K562 (cell line): ENCODE measurements at regions not wholly inside any gene's neighbourhood (a gene's known extent, or its start where the extent isn't known, plus 50 kb on each side); places are given as distances from the start of the nearest gene placed in this dataset.

Experiments used
- ATAC-seq: fragments of 200-7000 bp; cut with Tn5 transposase; 3 replicates; pipeline ENCODE4 v1.9.1; 2020; ENCODE audit warnings: moderate library complexity
- BruUV-seq: library from RNA; stranded (reverse); fragments of 400-500 nt; replicated peaks from 2 replicates; lab custom pipeline; 2021; lab: Mats Ljungman, UMichigan
- CTCF ChIA-PET: fragments of 300-600 bp; formaldehyde crosslinking; extraction: SDS; loops from one replicate; lab custom pipeline; 2021; ENCODE audit warnings: low intra/inter-chr PET ratio; lab: Yijun Ruan, JAX
- POLR2A ChIA-PET: fragments of 300-600, 350-650 bp; sonication (Branson Sonifier 250); formaldehyde crosslinking; extraction: SDS; loops from one replicate; lab custom pipeline; 2021; ENCODE audit warnings: antibody characterized with exemption, inconsistent platforms; lab: Yijun Ruan, JAX
- DNase-seq, 4 experiments: peaks; one replicate each; pipeline versions ENCODE4 v3.0.0 to v3.0.0-alpha.2; 2011 to 2018; ENCODE audit warnings: low spot score in 3 of 4, mixed read lengths in 3 of 4; ENCODE audit errors: extremely low read depth in 1 of 4
- FAIRE-seq: peaks from 2 replicates; lab custom pipeline; 2011; peaks lifted over from hg19 to GRCh38; lab: Jason Lieb, UNC
- H2AFZ ChIP-seq: 2 replicates; pipeline ENCODE4 v1.6.0; 2011; ENCODE audit warnings: low read depth, low read length, control low read depth, inconsistent platforms
- H3K27ac ChIP-seq: fragments of 200-600 bp; 3 replicates; pipeline ENCODE4 v1.8.0; 2011; ENCODE audit warnings: low read depth, mild to moderate bottlenecking, control low read depth, inconsistent platforms, low read length, moderate library complexity, mixed read lengths; ENCODE audit errors: extremely low read depth
- H3K27me3 ChIP-seq, 2 experiments: fragments of 300-600 bp in 1 of 2; 2 replicates in 1 of 2; 3 replicates in 1 of 2; pipeline versions ENCODE4 v1.6.0 to v1.8.0; 2011; ENCODE audit warnings: inconsistent platforms in 2 of 2, low read length in 2 of 2, mild to moderate bottlenecking in 1 of 2, mixed read lengths in 1 of 2, moderate library complexity in 1 of 2; ENCODE audit not compliant: control insufficient read depth in 2 of 2, insufficient read depth in 2 of 2
- H3K36me3 ChIP-seq: fragments of 300-600 bp; 3 replicates; pipeline ENCODE4 v1.8.0; 2011; ENCODE audit warnings: mild to moderate bottlenecking, low read length, inconsistent platforms; ENCODE audit not compliant: control insufficient read depth, insufficient read depth
- H3K4me1 ChIP-seq, 2 experiments: fragments of 200-600 bp in 1 of 2; replicated peaks in 1 of 2; 2 replicates in 1 of 2; 3 replicates in 1 of 2; pipeline versions ENCODE4 v1.5.1 to v1.8.0; 2011; ENCODE audit warnings: inconsistent platforms in 2 of 2, low read length in 2 of 2, mild to moderate bottlenecking in 1 of 2, mixed read lengths in 1 of 2, moderate library complexity in 1 of 2; ENCODE audit not compliant: control insufficient read depth in 2 of 2, insufficient read depth in 2 of 2
- H3K4me2 ChIP-seq: 2 replicates; pipeline ENCODE4 v1.6.1; 2011; ENCODE audit warnings: low read length, control low read depth, inconsistent platforms, mixed read lengths; ENCODE audit not compliant: insufficient read depth
- H3K4me3 ChIP-seq: fragments of 200-600 bp; sonication (generic), shearing (Covaris generic); 2 replicates; pipeline ENCODE4 v1.5.1; 2016; ENCODE audit warnings: control low read depth, inconsistent platforms
- H3K79me2 ChIP-seq: fragments of 200-600 bp; 3 replicates; pipeline ENCODE4 v1.8.0; 2011; ENCODE audit warnings: low read length, inconsistent platforms; ENCODE audit not compliant: control insufficient read depth, insufficient read depth
- H3K9ac ChIP-seq, 2 experiments: 2 replicates each; pipeline versions ENCODE4 v1.6.0 to v1.6.1; 2011; ENCODE audit warnings: low read depth in 2 of 2, low read length in 2 of 2, control low read depth in 1 of 2, inconsistent platforms in 1 of 2, mild to moderate bottlenecking in 1 of 2, mixed read lengths in 1 of 2; ENCODE audit not compliant: insufficient read depth in 1 of 2
- H3K9me1 ChIP-seq: one replicate; pipeline ENCODE4 v1.6.0; 2011; ENCODE audit warnings: inconsistent platforms, mild to moderate bottlenecking, low read length, moderate library complexity; ENCODE audit not compliant: control insufficient read depth, insufficient read depth
- H3K9me3 ChIP-seq: replicated peaks from 2 replicates; pipeline ENCODE4 v1.5.1; 2011; ENCODE audit warnings: low read depth, low read length, inconsistent platforms; ENCODE audit not compliant: control insufficient read depth, insufficient read depth
- H4K20me1 ChIP-seq: replicated peaks from 2 replicates; pipeline ENCODE4 v1.6.1; 2011; ENCODE audit warnings: low read length, inconsistent platforms, mixed read lengths; ENCODE audit not compliant: control insufficient read depth, insufficient read depth
- CTCF ChIP-seq, 3 experiments: IDR thresholded peaks in 2 of 3; conservative IDR thresholded peaks in 1 of 3; 2 replicates each; pipeline ENCODE4 v1.5.1; 2011 to 2012; ENCODE audit warnings: low read length in 3 of 3, mild to moderate bottlenecking in 3 of 3, control low read depth in 2 of 3, improper control_type of control experiment in 1 of 3, inconsistent platforms in 1 of 3, low read depth in 1 of 3, mixed read lengths in 1 of 3, moderate library complexity in 1 of 3; ENCODE audit not compliant: insufficient read depth in 2 of 3
- EP300 ChIP-seq: IDR thresholded peaks from 2 replicates; pipeline ENCODE4 v1.6.1; 2012; ENCODE audit warnings: low read length, improper control_type of control experiment
- GABPB2 ChIP-seq: fragments of 250-450 bp; sonication (Bioruptor Pico); conservative IDR thresholded peaks from 2 replicates; pipeline ENCODE4 v1.5.1; 2021; ENCODE audit warnings: mild to moderate bottlenecking
- ZNF644 ChIP-seq: fragments of 200-800 bp; sonication (Bioruptor generic); IDR thresholded peaks from 2 replicates; pipeline ENCODE4 v1.6.1; 2016; ENCODE audit warnings: low read depth, missing genetic modification characterization, missing compliant biosample characterization
- WGBS: fragments of 100-300 bp; shearing (Covaris generic); methylation state at CpG from one replicate; pipeline ENCODE4 v1.1.6; 2016; ENCODE audit warnings: low coverage, mixed read lengths; ENCODE audit not compliant: insufficient coverage; ENCODE audit errors: missing lambda C conversion rate; 5-methylcytosine and 5-hydroxymethylcytosine counted together
- in situ Hi-C: fragments of 300-500 bp; cut with MboI; formaldehyde crosslinking; loops from 4 replicates; pipeline ENCODE4 v1.15.0; 2018; ENCODE audit warnings: inconsistent platforms, mixed read lengths
- intact Hi-C: fragments of 100-400 bp; cut with micrococcal nuclease; formaldehyde crosslinking; loops from 2 replicates; pipeline ENCODE4 v1.14.2; 2022

- POLR2A ChIA-PET = no interaction called here
Observed at GRCh38 chr9:88812938-88813637, 178.2 kb upstream of the S1PR3 start.

More at GRCh38 chr9:88812938-88813637, 178.2 kb upstream of the S1PR3 start:
- in situ Hi-C loops = no loop called here
- Histone ChIP-seq H3K9ac (no peak overlapping the region), H4K20me1 (no peaks in the 10 kb centered on the region), H3K27me3 (no peaks in the 10 kb centered on the region), H3K4me2 (no peak overlapping the region), H3K4me1 (peaks cover 0 to 12% of the 10 kb centered on the region in 2 experiments; a peak in 3 of 5 replicates), H3K27ac (no peak overlapping the region), H3K9me3 (no peaks in the 10 kb centered on the region), H3K79me2 (no peaks in the 10 kb centered on the region), H3K4me3 (no peak overlapping the region), H2AFZ (no peak overlapping the region), H3K9me1 (no peaks in the 10 kb centered on the region), H3K36me3 (no peaks in the 10 kb centered on the region)
- TF ChIP-seq EP300 (no peak), GABPB2 (CRISPR knock-in tag) (no peak), CTCF (IDR thresholded peaks at IDR 0.05 in 2 of 3, conservative IDR thresholded peaks at IDR 0.05 in 1 of 3; ENCODE audit: insufficient read depth in 2 of 3, low read depth in 1 of 3, low read length in 3 of 3) (peak in 1 of 3 experiments; percentile 7; a peak in 1 of 6 replicates), ZNF644 (tag) (no peak)
- CTCF ChIA-PET = no interaction called here
- FAIRE-seq = no peak
- 75% methylated on average over 5 of the region's 10 CpGs for WGBS
- no peak for DNase-seq
- intact Hi-C loops = no loop called here
- BruUV-seq = no TSS peak
- ATAC-seq = peak; percentile 67
